ENCODE measurements at regions not wholly inside any gene's neighbourhood (a gene's known extent, or its start where the extent isn't known, plus 50 kb on each side); places are given as distances from the start of the nearest gene placed in this dataset.
"Not testable (repeated sequence)": the region's sequence is repeated elsewhere in the genome, so short reads cannot be mapped to it uniquely, and the experiment has no call there.

GRCh38 chr14:40685764-40686163 is 920.9 kb upstream of the LRFN5 start:
- Histone ChIP-seq H3K9me3 (replicated peaks in 1 of 11) (no peaks in the 10 kb centered on the region), H3K27me3 (no peaks in the 10 kb centered on the region), H4K20me1 (no peaks in the 10 kb centered on the region), H3K9ac (no peak overlapping the region), H3K36me3 (no peaks in the 10 kb centered on the region), H3K4me3 (no peak overlapping the region), H3K27ac (no peak overlapping the region), H3K4me2 (no peak overlapping the region), H3K4me1 (no peaks in the 10 kb centered on the region)
- TF ChIP-seq Cebpa-rat (IDR thresholded peaks at IDR 0.05): no peak

DNA sequence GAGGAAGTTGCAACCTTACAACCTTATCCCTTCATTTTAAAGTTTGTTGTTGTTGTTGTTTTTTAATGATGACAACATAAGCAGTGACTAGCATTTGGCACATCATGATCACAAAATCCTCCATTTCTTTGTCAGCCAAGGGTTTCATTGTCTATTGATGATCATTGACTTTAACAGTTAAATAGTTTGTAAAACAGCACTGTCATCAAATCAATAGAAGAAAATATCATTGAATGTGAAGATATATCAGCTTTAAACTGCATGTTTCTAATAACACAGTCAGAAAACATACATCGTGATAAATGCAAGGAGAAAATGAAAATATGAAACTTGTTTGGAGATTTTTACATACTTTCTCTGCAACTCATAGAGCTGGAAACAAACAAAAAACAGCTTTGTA is 922.3 kb upstream of the LRFN5 start:
- no peak for TF ChIP-seq Cebpa-rat (IDR thresholded peaks at IDR 0.05)
- Histone ChIP-seq H3K36me3 (no peaks in the 10 kb centered on the region), H3K9me3 (replicated peaks in 1 of 11) (no peaks in the 10 kb centered on the region), H3K4me1 (no peaks in the 10 kb centered on the region), H3K4me3 (no peak overlapping the region), H4K20me1 (no peaks in the 10 kb centered on the region), H3K27me3 (no peaks in the 10 kb centered on the region), H3K9ac (no peak overlapping the region), H3K27ac (no peak overlapping the region), H3K4me2 (no peak overlapping the region)

DNA sequence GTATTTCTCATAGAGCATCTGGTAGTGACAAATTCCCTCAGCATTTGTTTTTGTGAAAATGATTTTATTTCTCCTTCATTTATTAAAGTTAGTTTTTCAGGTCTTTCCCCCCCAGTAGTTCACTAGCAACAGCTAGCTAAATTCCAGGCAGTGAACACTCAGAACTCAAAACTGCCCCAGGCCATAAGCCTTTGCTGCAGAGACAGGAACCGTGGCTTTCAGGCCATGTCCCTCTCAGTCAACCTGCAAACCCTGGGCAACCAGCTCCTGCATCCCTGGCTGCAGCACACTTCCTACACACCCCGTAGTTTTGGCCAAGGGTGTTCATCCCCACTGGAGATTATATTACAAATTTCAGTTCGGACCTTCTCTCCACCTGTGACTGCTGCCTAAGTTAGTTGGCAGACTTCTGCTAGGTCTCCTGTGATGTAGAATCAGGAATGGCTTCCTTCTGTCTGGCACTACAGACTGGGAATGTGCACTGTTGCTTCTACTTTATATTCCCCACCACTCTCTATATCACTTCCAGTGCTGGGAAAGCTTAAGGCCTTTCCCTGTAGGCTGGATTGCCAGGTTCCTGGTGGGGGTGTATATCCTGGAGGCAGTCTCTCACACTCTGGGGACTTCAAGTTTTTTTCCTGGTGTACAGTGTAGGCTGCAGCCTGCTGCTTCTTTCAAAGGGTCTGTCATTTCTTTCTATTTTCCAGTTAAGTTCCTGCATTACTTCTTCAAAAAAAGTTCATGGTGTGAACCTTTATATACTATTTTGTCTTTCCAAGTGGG is 924.4 kb upstream of the LRFN5 start:
- H3K4me2 ChIP-seq: no peak overlapping the region
- H4K20me1 ChIP-seq: no peaks in the 10 kb centered on the region
- no peak for TF ChIP-seq Cebpa-rat (IDR thresholded peaks at IDR 0.05)
- H3K27me3 ChIP-seq: no peaks in the 10 kb centered on the region
- H3K9ac ChIP-seq: no peak overlapping the region
- H3K4me1 ChIP-seq: no peaks in the 10 kb centered on the region
- no peaks in the 10 kb centered on the region for H3K9me3 ChIP-seq (replicated peaks in 1 of 11)
- H3K4me3 ChIP-seq: no peak overlapping the region
- no peak overlapping the region for H3K27ac ChIP-seq
- no peaks in the 10 kb centered on the region for H3K36me3 ChIP-seq

DNA sequence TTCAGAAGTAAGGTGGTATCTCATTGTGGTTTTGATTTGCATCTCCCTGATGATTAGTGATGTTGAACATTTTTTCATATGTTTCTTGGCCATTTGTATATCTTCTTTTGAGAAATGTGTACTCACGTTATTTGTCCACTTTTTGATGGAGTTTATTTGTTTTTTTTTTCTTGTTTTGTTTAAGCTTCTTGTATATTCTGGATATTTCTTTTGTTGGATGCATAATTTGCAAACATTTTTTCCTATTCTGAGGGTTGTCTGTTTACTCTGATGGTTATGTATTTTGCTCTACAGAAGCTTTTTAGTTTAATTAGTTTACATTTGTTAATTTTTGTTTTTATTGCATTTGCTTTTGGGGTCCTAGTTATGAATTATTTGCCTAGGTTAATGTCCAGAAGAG is 927.4 kb upstream of the LRFN5 start:
- Histone ChIP-seq H3K36me3 (no peaks in the 10 kb centered on the region), H3K4me2 (no peak overlapping the region), H3K9ac (no peak overlapping the region), H3K9me3 (replicated peaks in 1 of 11) (no peaks in the 10 kb centered on the region), H4K20me1 (no peaks in the 10 kb centered on the region), H3K4me1 (no peaks in the 10 kb centered on the region), H3K27me3 (no peaks in the 10 kb centered on the region), H3K4me3 (no peak overlapping the region), H3K27ac (no peak overlapping the region)
- TF ChIP-seq Cebpa-rat (IDR thresholded peaks at IDR 0.05): no peak

GRCh38 chr14:40677206-40677605 is 929.5 kb upstream of the LRFN5 start:
- H3K36me3 ChIP-seq; H3K4me3 ChIP-seq; H3K9me3 ChIP-seq (replicated peaks in 1 of 11): not testable (repeated sequence)

DNA sequence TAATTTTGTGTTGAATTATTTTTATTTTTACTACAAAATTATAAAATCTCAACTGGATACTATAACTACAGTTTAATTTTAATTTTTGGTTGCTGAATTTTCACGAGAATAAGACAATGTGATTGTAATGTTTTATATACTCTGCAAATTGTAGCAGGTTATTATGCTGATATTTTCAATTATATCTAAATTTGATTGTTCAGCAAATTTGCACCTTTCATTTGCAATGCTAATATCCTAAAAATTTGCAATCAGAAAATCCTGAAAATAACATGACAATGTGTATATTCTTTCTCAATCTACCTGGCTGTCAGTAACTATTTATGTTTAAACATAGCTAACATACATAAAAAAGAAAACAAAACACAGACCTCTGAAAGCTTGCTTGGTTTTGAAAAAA is 932.2 kb upstream of the LRFN5 start:
- Histone ChIP-seq H3K4me2 (no peak overlapping the region), H3K36me3 (no peaks in the 10 kb centered on the region)
- no peak for TF ChIP-seq Cebpa-rat (IDR thresholded peaks at IDR 0.05)

More at GRCh38 chr14:40677206-40677605, 929.5 kb upstream of the LRFN5 start:
- not testable (repeated sequence) for H4K20me1 ChIP-seq, H3K27ac ChIP-seq, H3K4me2 ChIP-seq, H3K27me3 ChIP-seq, H3K4me1 ChIP-seq, H3K9ac ChIP-seq

DNA sequence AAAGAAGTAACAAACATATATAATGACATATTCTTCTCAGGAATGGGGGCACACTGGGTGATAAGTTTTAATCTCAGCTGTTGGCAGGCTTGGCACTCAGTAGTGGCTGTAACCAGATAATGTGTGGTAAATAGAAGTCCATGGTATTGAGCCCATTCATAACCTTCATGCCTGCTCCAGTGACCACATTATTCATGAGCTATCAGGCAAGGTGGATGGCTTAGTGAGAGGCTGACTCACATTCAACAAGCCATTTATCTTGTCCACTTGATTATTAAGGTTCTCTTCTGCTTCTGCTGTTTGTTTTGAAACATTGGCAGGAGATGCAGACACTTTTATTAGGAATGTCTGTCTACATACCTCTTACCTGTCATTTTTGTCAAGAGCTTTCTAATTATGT is 950.4 kb upstream of the LRFN5 start:
- no peak overlapping the region for H3K9ac ChIP-seq
- no peaks in the 10 kb centered on the region for H3K9me3 ChIP-seq (replicated peaks in 1 of 11)
- no peak for TF ChIP-seq Cebpa-rat (IDR thresholded peaks at IDR 0.05)
- H3K4me3 ChIP-seq: no peak overlapping the region
- H3K4me1 ChIP-seq: no peaks in the 10 kb centered on the region
- H4K20me1 ChIP-seq: no peaks in the 10 kb centered on the region
- H3K4me2 ChIP-seq: no peak overlapping the region
- no peaks in the 10 kb centered on the region for H3K27me3 ChIP-seq
- no peaks in the 10 kb centered on the region for H3K36me3 ChIP-seq
- no peak overlapping the region for H3K27ac ChIP-seq

More for the DNA sequence above, 932.2 kb upstream of the LRFN5 start:
- Histone ChIP-seq H3K27me3 (no peaks in the 10 kb centered on the region), H3K9ac (no peak overlapping the region), H3K4me1 (no peaks in the 10 kb centered on the region), H3K27ac (no peak overlapping the region), H3K4me3 (no peak overlapping the region), H3K9me3 (replicated peaks in 1 of 11) (no peaks in the 10 kb centered on the region), H4K20me1 (no peaks in the 10 kb centered on the region)

DNA sequence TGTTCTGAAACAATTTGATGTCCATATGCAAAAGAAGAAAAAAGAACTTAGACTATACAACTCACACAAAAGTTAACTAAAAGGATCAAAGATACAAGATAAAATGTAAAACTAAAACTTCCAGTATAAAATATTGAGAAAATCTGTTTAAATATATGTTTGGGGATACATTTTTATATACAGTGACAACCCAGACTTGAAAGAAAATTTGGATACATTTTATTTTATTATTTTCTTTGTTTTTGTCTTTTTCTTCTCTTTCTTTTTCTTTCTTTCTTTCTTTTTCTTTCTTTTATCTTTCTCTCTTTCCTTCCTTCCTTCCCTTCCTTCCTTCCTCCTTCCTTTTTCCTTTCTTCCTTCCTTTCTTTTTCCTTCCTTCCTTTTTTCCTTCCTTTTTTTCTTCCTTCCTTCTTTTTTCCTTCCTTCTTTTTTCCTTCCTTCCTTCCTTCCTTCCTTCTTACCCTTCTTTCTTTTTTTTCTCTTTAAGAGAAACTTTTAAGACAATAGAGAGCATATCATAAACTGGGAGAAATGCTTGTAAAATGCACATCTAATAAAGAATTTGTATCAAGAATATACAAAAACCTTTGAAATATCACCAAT is 954.5 kb upstream of the LRFN5 start:
- H3K27ac ChIP-seq: no peak overlapping the region
- no peaks in the 10 kb centered on the region for H3K4me1 ChIP-seq

DNA sequence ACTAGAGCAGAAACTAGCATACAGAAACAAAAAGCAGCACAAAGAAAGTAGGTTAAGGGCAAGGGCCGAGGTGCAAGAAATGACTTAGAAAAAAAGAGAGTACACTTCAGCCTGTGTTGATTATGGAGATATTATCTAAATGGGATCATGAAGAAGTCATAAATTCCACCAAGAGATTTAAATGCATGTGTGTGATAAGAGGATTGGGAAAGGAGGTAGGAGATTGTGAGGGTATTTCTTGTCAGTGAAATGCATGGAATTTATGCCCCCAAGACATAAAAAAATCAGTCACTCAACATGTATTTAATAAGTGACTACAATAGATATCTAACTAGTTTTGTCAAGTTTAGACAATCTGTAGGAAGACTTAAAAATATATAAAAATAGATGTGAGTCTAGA is 976.2 kb upstream of the LRFN5 start:
- no peak overlapping the region for H3K4me3 ChIP-seq
- no peaks in the 10 kb centered on the region for H3K27me3 ChIP-seq
- H3K4me2 ChIP-seq: no peak overlapping the region
- H3K9ac ChIP-seq: no peak overlapping the region
- no peaks in the 10 kb centered on the region for H3K36me3 ChIP-seq
- TF ChIP-seq Cebpa-rat (IDR thresholded peaks at IDR 0.05): no peak
- H3K27ac ChIP-seq: no peak overlapping the region
- no peaks in the 10 kb centered on the region for H3K9me3 ChIP-seq (replicated peaks in 1 of 11)
- no peaks in the 10 kb centered on the region for H3K4me1 ChIP-seq
- no peaks in the 10 kb centered on the region for H4K20me1 ChIP-seq

More for the DNA sequence above, 954.5 kb upstream of the LRFN5 start:
- Histone ChIP-seq H3K9ac (no peak overlapping the region), H3K9me3 (replicated peaks in 1 of 11) (no peaks in the 10 kb centered on the region), H3K4me3 (no peak overlapping the region), H3K27me3 (no peaks in the 10 kb centered on the region), H3K4me2 (no peak overlapping the region), H4K20me1 (no peaks in the 10 kb centered on the region), H3K36me3 (no peaks in the 10 kb centered on the region)
- no peak for TF ChIP-seq Cebpa-rat (IDR thresholded peaks at IDR 0.05)

DNA sequence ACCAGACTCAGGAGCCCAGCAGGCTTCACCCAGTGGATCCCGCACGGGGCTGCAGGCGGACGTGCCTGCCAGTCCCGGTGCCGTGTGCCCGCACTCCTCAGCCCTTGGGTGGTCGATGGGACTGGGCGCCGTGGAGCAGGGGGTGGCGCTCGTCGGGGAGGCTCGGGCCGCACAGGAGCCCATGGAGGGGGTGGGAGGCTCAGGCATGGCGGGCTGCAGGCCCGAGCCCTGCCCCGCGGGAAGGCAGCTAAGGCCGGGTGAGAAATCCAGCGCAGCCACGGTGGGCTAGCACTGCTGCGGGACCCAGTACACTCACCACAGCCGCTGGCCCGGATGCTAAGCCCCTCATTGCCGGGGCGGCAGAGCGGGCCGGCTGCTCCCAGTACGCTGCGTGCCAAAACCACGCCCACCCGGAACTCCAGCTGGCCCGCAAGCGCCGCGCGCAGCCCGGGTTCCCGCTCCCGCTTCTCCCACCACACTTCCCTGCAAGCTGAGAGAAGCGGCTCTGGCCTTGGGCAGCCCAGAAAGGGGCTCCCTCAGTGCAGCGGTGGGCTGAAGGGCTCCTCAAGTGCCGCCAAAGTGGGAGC is 977.0 kb upstream of the LRFN5 start:
- not testable (repeated sequence) for H3K4me3 ChIP-seq; H3K27ac ChIP-seq; H3K27me3 ChIP-seq; H3K9me3 ChIP-seq (replicated peaks in 1 of 11); H3K9ac ChIP-seq; H3K4me1 ChIP-seq; H3K36me3 ChIP-seq; H3K4me2 ChIP-seq; H4K20me1 ChIP-seq
